ENCODE measurements at regions not wholly inside any gene's neighbourhood (a gene's known extent, or its start where the extent isn't known, plus 50 kb on each side); places are given as distances from the start of the nearest gene placed in this dataset.

DNA sequence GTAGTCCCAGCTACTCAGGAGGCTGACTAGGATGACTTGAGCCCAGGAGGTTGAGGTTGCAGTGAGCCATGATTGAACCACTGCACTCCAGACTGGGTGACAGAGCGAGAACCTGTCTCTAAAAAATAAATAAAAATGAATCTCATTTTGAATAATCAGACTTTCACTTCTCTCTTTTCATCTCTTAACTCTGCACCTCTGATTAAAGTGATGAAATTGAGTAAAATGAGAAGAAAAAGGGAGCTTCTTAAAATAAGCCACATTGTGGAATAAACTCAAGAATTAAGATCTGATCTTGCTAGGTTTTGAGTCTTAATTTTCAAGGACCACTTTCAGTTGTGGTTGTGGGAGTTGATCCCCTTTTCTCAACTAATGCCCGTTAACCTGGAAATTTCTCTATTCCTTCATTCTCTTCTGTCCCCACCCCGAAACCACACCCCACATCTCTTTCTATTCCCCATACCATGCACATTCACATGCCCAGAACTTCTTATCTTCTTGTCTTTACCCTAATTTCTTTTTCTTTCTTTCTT, 70.9 kb upstream of the ETV6 start:
- Histone ChIP-seq H3K9ac (ENCODE audit: low read depth in 1 of 3, low read length in 3 of 3) (no peak overlapping the region), H3K27me3 (ENCODE audit: control insufficient read depth in 3 of 3, insufficient read depth in 3 of 3, low read length in 3 of 3) (no peaks in the 10 kb centered on the region), H3K9me3 (ENCODE audit: control insufficient read depth in 3 of 3, low read length in 3 of 3) (no peaks in the 10 kb centered on the region)

DNA sequence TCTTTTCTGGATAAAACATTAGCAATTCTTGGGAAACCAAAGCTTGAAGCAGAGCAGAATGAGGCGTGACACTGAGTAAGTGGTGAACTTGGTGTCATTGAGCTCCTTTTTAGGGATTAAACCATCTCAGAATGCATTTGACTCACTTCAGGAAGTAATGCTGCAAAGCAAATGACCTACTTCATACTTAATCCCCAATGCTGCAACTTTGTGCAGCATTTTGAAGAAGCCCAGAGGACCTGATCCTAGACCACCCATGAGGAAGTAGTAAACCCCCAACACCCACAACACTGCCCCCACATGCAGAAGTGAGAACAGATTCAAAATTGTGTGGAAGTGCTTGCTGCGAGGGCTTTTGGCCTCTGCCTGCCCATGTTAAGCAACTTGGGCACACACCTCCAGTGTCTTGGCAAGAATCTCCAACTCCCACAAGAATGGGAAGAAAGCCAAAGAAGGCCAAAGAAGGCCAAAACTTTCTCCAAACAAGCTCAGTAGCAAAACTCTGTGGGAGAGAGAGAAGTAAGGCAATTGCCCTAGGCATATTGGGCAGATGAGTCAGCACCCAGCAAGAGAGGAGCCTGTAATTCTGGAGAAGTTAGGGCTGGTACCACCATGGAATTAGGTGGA, 69.2 kb upstream of the ETV6 start:
- Histone ChIP-seq H3K9ac (ENCODE audit: low read depth in 1 of 3, low read length in 3 of 3) (no peak overlapping the region), H3K9me3 (ENCODE audit: control insufficient read depth in 3 of 3, low read length in 3 of 3) (no peaks in the 10 kb centered on the region), H3K27ac (ENCODE audit: low read depth, low read length) (no peak overlapping the region), H3K27me3 (ENCODE audit: control insufficient read depth in 3 of 3, insufficient read depth in 3 of 3, low read length in 3 of 3) (no peaks in the 10 kb centered on the region), H3K4me1 (ENCODE audit: control insufficient read depth in 3 of 3, insufficient read depth in 3 of 3, low read length in 3 of 3) (peaks cover 0 to 2% (median 0%) of the 10 kb centered on the region in 3 donors), H3K36me3 (ENCODE audit: control insufficient read depth in 3 of 3, insufficient read depth in 3 of 3, low read length in 3 of 3) (no peaks in the 10 kb centered on the region), H3K4me3 (ENCODE audit: low read length in 3 of 3) (no peak overlapping the region)

More for the DNA sequence above, 70.9 kb upstream of the ETV6 start:
- Histone ChIP-seq H3K27ac (ENCODE audit: low read depth, low read length) (no peak overlapping the region), H3K4me1 (ENCODE audit: control insufficient read depth in 3 of 3, insufficient read depth in 3 of 3, low read length in 3 of 3) (peaks cover 0 to 2% (median 0%) of the 10 kb centered on the region in 3 donors), H3K36me3 (ENCODE audit: control insufficient read depth in 3 of 3, insufficient read depth in 3 of 3, low read length in 3 of 3) (no peaks in the 10 kb centered on the region), H3K4me3 (ENCODE audit: low read length in 3 of 3) (no peak overlapping the region)

DNA sequence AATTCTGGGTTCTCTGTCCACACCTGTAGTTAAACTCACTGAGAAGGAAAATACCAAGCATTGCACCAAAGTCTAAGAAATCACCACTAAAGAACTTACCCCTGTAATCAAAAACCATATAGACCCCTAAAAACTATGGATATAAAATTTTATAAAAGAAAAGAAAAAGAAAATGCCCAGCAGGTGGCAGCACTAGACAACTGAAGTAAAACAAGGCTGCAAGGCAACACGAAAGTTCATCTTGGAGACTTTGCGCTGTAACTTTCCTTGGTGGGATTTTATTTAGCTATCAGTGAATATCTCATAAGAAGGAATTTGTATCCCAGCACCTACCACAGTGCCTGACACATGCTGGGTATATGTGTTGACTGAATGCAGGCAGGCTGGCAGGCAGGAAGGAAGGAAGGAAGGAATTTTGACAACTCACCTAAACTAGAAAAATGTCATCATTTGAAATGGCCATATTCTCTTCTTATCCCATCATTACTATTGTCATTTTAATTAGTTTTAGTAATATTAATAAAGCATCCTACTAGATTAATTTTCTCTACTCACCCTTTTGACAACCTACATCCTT, 68.2 kb upstream of the ETV6 start:
- Histone ChIP-seq H3K9me3 (ENCODE audit: control insufficient read depth in 3 of 3, low read length in 3 of 3) (no peaks in the 10 kb centered on the region), H3K4me3 (ENCODE audit: low read length in 3 of 3) (no peak overlapping the region), H3K27ac (ENCODE audit: low read depth, low read length) (no peak overlapping the region), H3K9ac (ENCODE audit: low read depth in 1 of 3, low read length in 3 of 3) (no peak overlapping the region), H3K27me3 (ENCODE audit: control insufficient read depth in 3 of 3, insufficient read depth in 3 of 3, low read length in 3 of 3) (no peaks in the 10 kb centered on the region), H3K36me3 (ENCODE audit: control insufficient read depth in 3 of 3, insufficient read depth in 3 of 3, low read length in 3 of 3) (no peaks in the 10 kb centered on the region), H3K4me1 (ENCODE audit: control insufficient read depth in 3 of 3, insufficient read depth in 3 of 3, low read length in 3 of 3) (peaks cover 0 to 2% (median 0%) of the 10 kb centered on the region in 3 donors)

DNA sequence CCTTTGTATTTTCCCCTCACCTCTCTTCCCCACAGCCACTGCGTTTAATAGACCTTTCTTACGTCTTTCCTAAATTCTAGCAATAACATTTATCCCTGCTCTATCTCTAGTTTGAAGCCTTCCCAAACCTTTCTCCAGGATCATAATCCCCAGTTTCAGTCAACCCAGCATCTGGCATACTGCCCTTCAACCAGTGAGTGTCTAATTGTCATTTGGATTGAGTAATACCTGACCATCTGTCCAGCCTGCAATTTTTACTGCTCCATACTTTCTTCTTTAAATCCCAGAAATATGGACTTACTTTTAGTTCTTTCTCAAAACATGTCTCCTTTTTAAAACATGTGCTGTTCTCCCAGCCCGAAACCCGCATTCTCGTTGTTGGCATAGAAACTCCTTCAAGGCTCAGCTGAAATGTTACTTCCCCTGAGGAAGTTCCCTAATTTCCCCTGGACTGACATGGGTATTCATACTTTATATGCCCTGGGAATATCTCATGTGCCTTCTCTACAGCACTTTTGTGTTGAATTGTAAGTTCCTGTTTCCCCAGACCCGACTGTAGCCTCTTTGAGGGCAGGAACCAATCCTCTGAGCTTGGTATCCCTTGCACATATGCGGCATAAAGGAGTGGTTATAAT, 65.1 kb upstream of the ETV6 start:
- Histone ChIP-seq H3K4me3 (ENCODE audit: low read length in 3 of 3) (no peak overlapping the region), H3K36me3 (ENCODE audit: control insufficient read depth in 3 of 3, insufficient read depth in 3 of 3, low read length in 3 of 3) (no peaks in the 10 kb centered on the region), H3K27ac (ENCODE audit: low read depth, low read length) (no peak overlapping the region), H3K9me3 (ENCODE audit: control insufficient read depth in 3 of 3, low read length in 3 of 3) (no peaks in the 10 kb centered on the region), H3K4me1 (ENCODE audit: control insufficient read depth in 3 of 3, insufficient read depth in 3 of 3, low read length in 3 of 3) (peaks cover 0 to 2% (median 0%) of the 10 kb centered on the region in 3 donors), H3K27me3 (ENCODE audit: control insufficient read depth in 3 of 3, insufficient read depth in 3 of 3, low read length in 3 of 3) (no peaks in the 10 kb centered on the region), H3K9ac (ENCODE audit: low read depth in 1 of 3, low read length in 3 of 3) (no peak overlapping the region)

DNA sequence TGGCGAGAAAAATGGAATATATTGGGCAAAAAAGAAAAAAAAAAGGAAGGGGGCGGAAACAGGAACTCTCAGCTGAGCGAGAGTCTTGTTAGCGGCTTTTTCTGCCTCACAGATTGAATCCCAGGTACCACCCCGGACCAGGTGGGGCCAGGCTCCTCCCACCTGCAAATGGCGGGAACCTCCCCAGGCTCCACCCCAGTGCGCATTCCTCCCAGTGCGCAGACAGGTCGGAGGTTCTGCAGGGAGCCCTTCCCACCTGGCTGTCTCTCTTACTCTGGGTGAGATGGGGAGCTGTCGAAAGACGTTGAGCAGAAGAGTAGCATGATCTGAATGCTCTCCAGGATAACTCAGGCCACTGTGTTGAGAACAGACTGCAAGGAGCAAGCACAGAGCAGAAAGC, 57.0 kb upstream of the ETV6 start:
- H3K9ac ChIP-seq (ENCODE audit: low read depth in 1 of 3, low read length in 3 of 3) = no peak overlapping the region
- H3K27me3 ChIP-seq (ENCODE audit: control insufficient read depth in 3 of 3, insufficient read depth in 3 of 3, low read length in 3 of 3) = no peaks in the 10 kb centered on the region
- no peaks in the 10 kb centered on the region for H3K9me3 ChIP-seq (ENCODE audit: control insufficient read depth in 3 of 3, low read length in 3 of 3)
- no peaks in the 10 kb centered on the region for H3K4me1 ChIP-seq (ENCODE audit: control insufficient read depth in 3 of 3, insufficient read depth in 3 of 3, low read length in 3 of 3)
- H3K4me3 ChIP-seq (ENCODE audit: low read length in 3 of 3) = no peak overlapping the region
- H3K36me3 ChIP-seq (ENCODE audit: control insufficient read depth in 3 of 3, insufficient read depth in 3 of 3, low read length in 3 of 3) = no peaks in the 10 kb centered on the region
- no peak overlapping the region for H3K27ac ChIP-seq (ENCODE audit: low read depth, low read length)

DNA sequence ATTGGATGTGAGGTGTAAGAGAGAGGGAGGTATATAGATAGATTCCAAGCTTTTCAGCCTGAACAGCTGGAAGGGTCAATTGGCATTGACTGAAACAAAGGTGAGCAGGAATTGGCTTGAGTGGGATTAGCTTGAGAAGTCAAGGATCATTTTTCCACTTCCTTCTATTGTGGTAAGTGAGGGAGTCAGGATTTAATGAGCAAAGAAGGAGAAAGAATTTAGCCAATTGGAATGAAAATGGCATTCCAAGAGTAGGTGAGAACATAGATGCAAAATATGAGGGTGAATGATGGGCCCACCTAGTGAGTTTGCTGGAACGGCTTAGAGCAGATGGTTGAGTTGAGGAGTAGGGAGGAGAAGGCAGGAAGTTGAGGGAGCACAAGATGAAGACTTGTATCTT, 56.5 kb upstream of the ETV6 start:
- no peaks in the 10 kb centered on the region for H3K36me3 ChIP-seq (ENCODE audit: control insufficient read depth in 3 of 3, insufficient read depth in 3 of 3, low read length in 3 of 3)
- no peak overlapping the region for H3K4me3 ChIP-seq (ENCODE audit: low read length in 3 of 3)
- no peaks in the 10 kb centered on the region for H3K9me3 ChIP-seq (ENCODE audit: control insufficient read depth in 3 of 3, low read length in 3 of 3)
- H3K27me3 ChIP-seq (ENCODE audit: control insufficient read depth in 3 of 3, insufficient read depth in 3 of 3, low read length in 3 of 3) = no peaks in the 10 kb centered on the region
- H3K27ac ChIP-seq (ENCODE audit: low read depth, low read length) = no peak overlapping the region
- no peak overlapping the region for H3K9ac ChIP-seq (ENCODE audit: low read depth in 1 of 3, low read length in 3 of 3)
- H3K4me1 ChIP-seq (ENCODE audit: control insufficient read depth in 3 of 3, insufficient read depth in 3 of 3, low read length in 3 of 3) = no peaks in the 10 kb centered on the region

DNA sequence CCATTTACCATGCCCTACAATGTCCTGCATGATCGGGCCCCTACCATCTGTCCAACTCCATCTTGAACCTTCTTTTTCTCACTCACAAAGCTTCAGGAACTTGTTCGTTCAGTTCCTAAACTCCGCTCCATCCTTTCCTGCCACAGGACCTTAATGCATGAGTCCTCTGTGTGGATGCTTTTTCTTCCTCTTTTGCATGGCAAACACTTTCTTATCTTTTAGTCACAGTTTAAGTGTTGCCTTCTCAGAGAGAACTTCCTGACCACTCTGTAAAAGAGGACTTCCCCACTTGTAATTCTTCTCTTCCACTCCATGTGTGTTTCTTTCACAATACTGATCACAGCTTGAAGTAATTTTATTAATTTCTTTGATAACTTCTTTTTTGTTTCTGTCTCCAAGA, 54.4 kb upstream of the ETV6 start:
- no peaks in the 10 kb centered on the region for H3K27me3 ChIP-seq (ENCODE audit: control insufficient read depth in 3 of 3, insufficient read depth in 3 of 3, low read length in 3 of 3)
- no peak overlapping the region for H3K4me3 ChIP-seq (ENCODE audit: low read length in 3 of 3)
- no peaks in the 10 kb centered on the region for H3K9me3 ChIP-seq (ENCODE audit: control insufficient read depth in 3 of 3, low read length in 3 of 3)
- no peak overlapping the region for H3K27ac ChIP-seq (ENCODE audit: low read depth, low read length)
- H3K4me1 ChIP-seq (ENCODE audit: control insufficient read depth in 3 of 3, insufficient read depth in 3 of 3, low read length in 3 of 3) = no peaks in the 10 kb centered on the region
- H3K36me3 ChIP-seq (ENCODE audit: control insufficient read depth in 3 of 3, insufficient read depth in 3 of 3, low read length in 3 of 3) = no peaks in the 10 kb centered on the region
- H3K9ac ChIP-seq (ENCODE audit: low read depth in 1 of 3, low read length in 3 of 3) = no peak overlapping the region

DNA sequence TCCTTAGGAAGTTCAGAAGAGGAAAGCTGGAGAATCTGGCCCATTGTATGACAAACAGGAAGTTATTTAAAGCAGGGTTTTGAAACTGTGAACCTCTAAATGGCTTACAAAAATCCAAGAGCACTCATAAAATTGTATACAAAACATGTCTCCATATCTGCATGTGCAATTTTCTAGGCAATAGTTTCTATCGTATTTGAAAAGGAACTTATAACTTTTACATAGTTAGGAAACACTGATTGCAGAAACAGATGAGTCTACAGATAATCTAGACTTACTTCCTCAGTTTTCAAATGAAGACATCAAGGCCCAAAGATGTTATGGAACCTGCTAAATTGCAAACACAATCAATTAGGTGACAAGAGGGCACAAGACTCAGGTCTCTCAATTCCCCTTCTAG, 53.3 kb upstream of the ETV6 start:
- Histone ChIP-seq H3K4me1 (ENCODE audit: control insufficient read depth in 3 of 3, insufficient read depth in 3 of 3, low read length in 3 of 3) (no peaks in the 10 kb centered on the region), H3K9ac (ENCODE audit: low read depth in 1 of 3, low read length in 3 of 3) (no peak overlapping the region), H3K9me3 (ENCODE audit: control insufficient read depth in 3 of 3, low read length in 3 of 3) (no peaks in the 10 kb centered on the region), H3K4me3 (ENCODE audit: low read length in 3 of 3) (no peak overlapping the region), H3K36me3 (ENCODE audit: control insufficient read depth in 3 of 3, insufficient read depth in 3 of 3, low read length in 3 of 3) (no peaks in the 10 kb centered on the region), H3K27ac (ENCODE audit: low read depth, low read length) (no peak overlapping the region), H3K27me3 (ENCODE audit: control insufficient read depth in 3 of 3, insufficient read depth in 3 of 3, low read length in 3 of 3) (no peaks in the 10 kb centered on the region)

DNA sequence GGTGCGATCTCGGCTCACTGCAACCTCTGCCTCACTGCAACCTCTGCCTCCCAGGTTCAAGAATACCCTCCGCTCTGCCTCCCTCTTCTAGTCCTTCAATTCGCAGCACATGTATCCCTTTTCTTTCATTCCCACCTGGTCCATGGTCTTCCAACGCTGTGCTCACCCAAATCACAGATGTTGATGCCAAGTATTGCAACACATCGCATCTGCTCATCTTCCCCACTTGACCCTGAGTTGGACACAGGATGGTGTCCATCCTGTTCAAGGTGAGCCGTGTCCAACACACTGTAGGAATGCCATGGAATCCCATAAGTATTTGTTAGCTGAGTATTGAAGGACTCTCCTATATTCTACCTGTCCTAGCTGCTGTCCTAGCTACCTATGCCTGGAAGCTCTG, 50.6 kb upstream of the ETV6 start:
- Histone ChIP-seq H3K4me1 (ENCODE audit: control insufficient read depth in 3 of 3, insufficient read depth in 3 of 3, low read length in 3 of 3) (no peaks in the 10 kb centered on the region), H3K27ac (ENCODE audit: low read depth, low read length) (no peak overlapping the region), H3K27me3 (ENCODE audit: control insufficient read depth in 3 of 3, insufficient read depth in 3 of 3, low read length in 3 of 3) (no peaks in the 10 kb centered on the region), H3K9ac (ENCODE audit: low read depth in 1 of 3, low read length in 3 of 3) (no peak overlapping the region), H3K4me3 (ENCODE audit: low read length in 3 of 3) (no peak overlapping the region), H3K9me3 (ENCODE audit: control insufficient read depth in 3 of 3, low read length in 3 of 3) (no peaks in the 10 kb centered on the region), H3K36me3 (ENCODE audit: control insufficient read depth in 3 of 3, insufficient read depth in 3 of 3, low read length in 3 of 3) (no peaks in the 10 kb centered on the region)
